Mesodermal cell (in vitro differentiated cells): ENCODE measurements at regions not wholly inside any gene's neighbourhood (a gene's known extent, or its start where the extent isn't known, plus 50 kb on each side); places are given as distances from the start of the nearest gene placed in this dataset.

Experiments
- H3K27ac ChIP-seq: 2 replicates; pipeline ENCODE4 v1.7.0; 2013; ENCODE audit warnings: mild to moderate bottlenecking, low read depth, low read length, moderate library complexity; ENCODE audit not compliant: severe bottlenecking
- H3K36me3 ChIP-seq: 2 replicates; pipeline ENCODE4 v1.7.1; 2013; ENCODE audit warnings: mild to moderate bottlenecking, low read length, moderate library complexity; ENCODE audit not compliant: control insufficient read depth, insufficient read depth
- H3K4me1 ChIP-seq: one replicate; pipeline ENCODE4 v1.7.1; 2013; ENCODE audit warnings: mild to moderate bottlenecking, low read length; ENCODE audit not compliant: insufficient read depth, control insufficient read depth, poor library complexity, severe bottlenecking
- H3K4me3 ChIP-seq: 2 replicates; pipeline ENCODE4 v1.7.0; 2013; ENCODE audit warnings: low read length, control low read depth, mild to moderate bottlenecking; ENCODE audit not compliant: insufficient read depth, poor library complexity, severe bottlenecking; ENCODE audit errors: extremely low read depth
- H3K9me3 ChIP-seq: 2 replicates; pipeline ENCODE4 v1.7.1; 2013; ENCODE audit warnings: mild to moderate bottlenecking, low read length, moderate library complexity; ENCODE audit not compliant: control insufficient read depth
- WGBS, 2 experiments: methylation state at CpG; one replicate each; pipeline ENCODE4 v1.1.5; 2013; ENCODE audit warnings: missing lambda C conversion rate in 2 of 2; ENCODE audit not compliant: insufficient coverage in 2 of 2; 5-methylcytosine and 5-hydroxymethylcytosine counted together

GRCh38 chr5:56606192-56606591, 209.2 kb upstream of the MAP3K1 start:
- Histone ChIP-seq H3K4me3 (no peak overlapping the region), H3K9me3 (no peaks in the 10 kb centered on the region), H3K4me1 (peaks cover 23% of the 10 kb centered on the region), H3K36me3 (no peaks in the 10 kb centered on the region), H3K27ac (no peak overlapping the region)
- no CpG with 5 or more reads among the region's 3 CpGs for WGBS, 2 experiments

- no peaks in the 10 kb centered on the region for H3K36me3 ChIP-seq
- 93 to 94% methylated on average over 3 to 5 of the region's 5 CpGs for WGBS, 2 experiments
- H3K4me3 ChIP-seq = no peak overlapping the region
- H3K27ac ChIP-seq = no peak overlapping the region
- peaks cover 23% of the 10 kb centered on the region for H3K4me1 ChIP-seq
- no peaks in the 10 kb centered on the region for H3K9me3 ChIP-seq
Observed at GRCh38 chr5:56605231-56605630, 210.1 kb upstream of the MAP3K1 start.

GRCh38 chr5:56601641-56602071, 213.7 kb upstream of the MAP3K1 start:
- Histone ChIP-seq H3K9me3 (no peaks in the 10 kb centered on the region), H3K36me3 (no peaks in the 10 kb centered on the region), H3K4me1 (peaks cover 8% of the 10 kb centered on the region), H3K27ac (no peak overlapping the region), H3K4me3 (no peak overlapping the region)
- 80% methylated on average over 2 of the region's 3 CpGs; no CpG with 5 or more reads in 1 of the 2 experiments for WGBS, 2 experiments

- Histone ChIP-seq H3K9me3 (no peaks in the 10 kb centered on the region), H3K4me3 (no peak overlapping the region), H3K27ac (no peak overlapping the region), H3K36me3 (no peaks in the 10 kb centered on the region), H3K4me1 (no peaks in the 10 kb centered on the region)
Observed at GRCh38 chr5:56598941-56599340, 216.4 kb upstream of the MAP3K1 start.

- H3K9me3 ChIP-seq = no peaks in the 10 kb centered on the region
- H3K4me1 ChIP-seq = no peaks in the 10 kb centered on the region
- no peak overlapping the region for H3K27ac ChIP-seq
- H3K4me3 ChIP-seq = no peak overlapping the region
- 93 to 95% methylated on average over 3 to 4 of the region's 4 CpGs for WGBS, 2 experiments
- no peaks in the 10 kb centered on the region for H3K36me3 ChIP-seq
Observed at GRCh38 chr5:56596155-56596554, 219.2 kb upstream of the MAP3K1 start.

GRCh38 chr5:56595566-56595965, 219.8 kb upstream of the MAP3K1 start:
- H3K4me3 ChIP-seq = no peak overlapping the region
- H3K27ac ChIP-seq = no peak overlapping the region
- 100% methylated on average over 1 of the region's 2 CpGs; no CpG with 5 or more reads in 1 of the 2 experiments for WGBS, 2 experiments
- H3K9me3 ChIP-seq = no peaks in the 10 kb centered on the region
- no peaks in the 10 kb centered on the region for H3K4me1 ChIP-seq
- no peaks in the 10 kb centered on the region for H3K36me3 ChIP-seq

GRCh38 chr5:56594792-56595191, 220.6 kb upstream of the MAP3K1 start:
- Histone ChIP-seq H3K9me3 (no peaks in the 10 kb centered on the region), H3K4me1 (no peaks in the 10 kb centered on the region), H3K36me3 (no peaks in the 10 kb centered on the region), H3K27ac (no peak overlapping the region), H3K4me3 (no peak overlapping the region)
- WGBS, 2 experiments = 89 to 94% methylated on average over 3 of the region's 3 CpGs

GRCh38 chr5:56591081-56591480, 224.3 kb upstream of the MAP3K1 start:
- H3K4me3 ChIP-seq = no peak overlapping the region
- H3K36me3 ChIP-seq = no peaks in the 10 kb centered on the region
- 86 to 97% methylated on average over 1 to 3 of the region's 5 CpGs for WGBS, 2 experiments
- H3K27ac ChIP-seq = no peak overlapping the region
- no peaks in the 10 kb centered on the region for H3K4me1 ChIP-seq
- no peaks in the 10 kb centered on the region for H3K9me3 ChIP-seq

- WGBS, 2 experiments = 91 to 93% methylated on average over 4 to 6 of the region's 6 CpGs
- H3K27ac ChIP-seq = no peak overlapping the region
- H3K9me3 ChIP-seq = no peaks in the 10 kb centered on the region
- H3K4me1 ChIP-seq = peaks cover 5% of the 10 kb centered on the region
- H3K4me3 ChIP-seq = no peak overlapping the region
- H3K36me3 ChIP-seq = no peaks in the 10 kb centered on the region
Observed at GRCh38 chr5:56589481-56589860, 225.9 kb upstream of the MAP3K1 start.

GRCh38 chr5:56588636-56589480, 226.5 kb upstream of the MAP3K1 start:
- Histone ChIP-seq H3K36me3 (no peaks in the 10 kb centered on the region), H3K4me1 (peaks cover 5% of the 10 kb centered on the region), H3K4me3 (no peak overlapping the region), H3K9me3 (no peaks in the 10 kb centered on the region), H3K27ac (no peak overlapping the region)
- WGBS, 2 experiments = 90 to 91% methylated on average over 11 to 16 of the region's 16 CpGs

GRCh38 chr5:56588131-56588487, 227.2 kb upstream of the MAP3K1 start:
- no peaks in the 10 kb centered on the region for H3K9me3 ChIP-seq

More at GRCh38 chr5:56588131-56588487, 227.2 kb upstream of the MAP3K1 start:
- Histone ChIP-seq H3K4me1 (peaks cover 5% of the 10 kb centered on the region), H3K27ac (no peak overlapping the region), H3K36me3 (no peaks in the 10 kb centered on the region), H3K4me3 (no peak overlapping the region)
- WGBS, 2 experiments = 79 to 100% methylated on average over 2 of the region's 2 CpGs
